ENCODE measurements at regions not wholly inside any gene's neighbourhood (a gene's known extent, or its start where the extent isn't known, plus 50 kb on each side); places are given as distances from the start of the nearest gene placed in this dataset.

DNA sequence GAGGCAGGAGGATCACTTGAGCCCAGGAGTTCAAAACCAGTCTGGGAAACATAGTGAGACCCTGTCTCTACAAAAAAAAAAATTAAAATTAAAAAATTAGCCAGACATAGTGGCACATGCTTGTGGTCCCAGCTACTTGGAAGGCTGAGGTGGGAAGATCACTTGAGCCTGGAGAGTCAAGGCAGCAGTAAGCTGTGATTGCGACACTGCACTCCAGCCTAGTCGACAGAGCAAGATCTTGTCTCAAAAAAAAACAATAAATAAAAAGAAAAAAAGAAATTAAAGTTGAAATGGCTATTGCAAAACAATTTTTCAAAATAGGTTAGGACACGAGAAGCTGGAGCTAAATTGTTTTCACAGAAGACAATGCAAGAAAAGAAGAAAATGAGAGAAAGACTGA lies 379.0 kb upstream of the RNF32 start:
- no peak for DNase-seq

DNA sequence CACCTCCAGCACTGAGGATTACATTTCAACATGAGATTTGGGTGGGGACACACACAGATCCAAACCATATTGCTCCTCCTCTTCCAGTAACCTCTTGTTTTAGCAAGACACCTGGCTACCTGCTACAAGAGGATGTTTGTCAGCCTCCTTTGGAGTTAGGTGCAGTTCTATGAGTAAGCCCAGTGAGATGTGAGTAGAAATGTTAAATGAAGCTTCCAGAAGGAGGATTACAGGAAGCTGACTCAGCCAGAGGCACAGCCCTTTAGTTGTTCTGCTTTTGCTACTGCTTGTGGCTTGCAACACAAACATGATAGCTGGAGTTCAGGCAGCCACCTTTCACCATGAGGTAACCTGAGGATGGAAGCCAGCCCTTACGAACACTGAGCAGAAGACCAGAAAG lies 382.7 kb upstream of the RNF32 start:
- no peak for DNase-seq

DNA sequence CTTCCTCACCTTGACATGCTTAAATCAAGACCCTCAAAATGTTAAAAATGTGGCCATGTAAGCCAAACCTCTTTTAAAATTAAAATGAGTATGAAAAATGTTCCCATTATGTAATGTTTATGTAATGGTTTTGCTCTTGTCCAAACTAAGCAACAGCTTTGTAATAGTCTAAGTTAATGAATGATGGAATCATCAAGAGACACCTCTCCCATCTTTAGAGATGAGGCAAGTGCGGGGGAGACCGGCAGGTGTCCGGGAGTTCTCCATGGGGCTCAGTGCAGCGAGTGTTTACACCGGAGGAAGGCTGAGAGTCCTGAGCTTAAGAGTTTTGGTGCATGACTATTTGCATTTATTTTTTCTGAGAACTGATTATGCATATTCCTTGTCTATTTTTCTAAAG lies 384.9 kb upstream of the RNF32 start:
- no peak for DNase-seq

DNA sequence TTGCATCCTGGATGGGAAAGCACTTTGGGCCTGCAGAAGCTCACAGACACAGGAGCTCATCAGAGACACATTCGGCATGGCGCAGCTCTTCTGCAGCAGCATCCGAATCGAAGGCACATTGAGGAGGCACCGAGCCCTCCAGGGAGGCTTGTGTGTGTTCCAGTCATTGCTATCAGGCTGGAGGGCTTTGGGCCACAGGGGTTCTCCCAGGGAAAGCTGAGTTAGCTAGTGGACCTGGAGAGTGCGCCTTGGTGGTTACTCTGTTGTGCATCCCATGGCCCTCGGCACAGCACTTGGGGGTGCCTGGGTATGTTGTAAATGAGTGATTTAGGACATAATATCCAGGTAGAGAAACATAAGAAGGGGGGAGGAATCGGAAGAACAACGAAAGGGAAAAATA lies 388.7 kb upstream of the RNF32 start:
- DNase-seq = no peak

DNA sequence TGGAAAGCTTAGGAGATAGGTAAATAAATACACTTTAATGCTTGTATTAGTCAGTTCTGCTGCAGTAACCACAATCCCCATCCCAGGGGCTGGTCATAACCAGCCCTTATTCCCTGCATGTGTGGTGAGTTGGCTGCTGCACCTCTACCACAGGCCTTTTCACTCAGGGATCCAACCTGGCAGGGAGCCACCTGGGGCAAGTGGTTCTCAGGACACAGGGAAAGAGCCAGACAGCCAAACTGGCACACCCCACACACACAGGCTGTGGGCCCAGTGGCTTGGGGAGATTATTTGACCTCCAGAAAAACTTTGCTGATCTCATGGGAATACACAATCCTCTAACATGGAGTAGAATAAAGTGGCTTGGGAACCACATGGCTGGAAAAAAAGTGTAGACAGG lies 400.0 kb upstream of the RNF32 start:
- no peak for DNase-seq

DNA sequence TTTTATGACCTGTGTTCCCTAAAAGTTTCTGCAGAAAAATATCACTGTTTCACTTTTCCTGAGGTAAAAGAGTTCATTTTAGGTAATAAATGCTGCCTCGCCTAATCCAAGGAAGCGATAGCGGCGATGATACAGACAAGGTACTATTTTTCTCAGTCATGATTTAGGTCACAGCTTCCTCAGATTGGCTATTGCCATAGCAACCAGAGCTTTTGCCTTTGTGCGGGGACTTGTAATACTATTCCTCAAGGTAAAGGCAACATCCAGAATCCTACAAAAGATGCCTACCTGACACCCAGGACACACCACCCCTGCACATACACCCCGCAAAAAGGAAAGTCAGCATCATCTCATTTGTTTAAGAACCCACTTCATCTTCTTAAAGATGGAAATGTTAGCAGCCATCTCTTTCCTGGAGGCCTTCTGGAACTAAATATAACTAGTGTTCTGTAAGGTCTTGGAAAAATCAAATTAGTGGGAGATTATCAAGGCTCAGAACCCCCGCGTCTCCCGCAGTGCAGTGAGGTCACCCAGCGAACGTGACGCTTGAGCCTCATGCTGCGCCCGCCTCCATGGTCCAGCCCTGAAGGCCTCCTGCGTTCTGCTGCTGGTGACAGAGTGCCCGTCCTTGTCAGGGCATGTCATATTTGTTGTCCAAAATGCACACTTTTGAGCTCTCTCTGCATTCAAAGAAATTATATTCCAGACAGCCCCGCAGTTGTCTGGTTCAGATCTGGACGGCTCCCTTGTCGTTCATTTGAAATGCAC lies 402.0 kb upstream of the RNF32 start:
- no peak for DNase-seq

DNA sequence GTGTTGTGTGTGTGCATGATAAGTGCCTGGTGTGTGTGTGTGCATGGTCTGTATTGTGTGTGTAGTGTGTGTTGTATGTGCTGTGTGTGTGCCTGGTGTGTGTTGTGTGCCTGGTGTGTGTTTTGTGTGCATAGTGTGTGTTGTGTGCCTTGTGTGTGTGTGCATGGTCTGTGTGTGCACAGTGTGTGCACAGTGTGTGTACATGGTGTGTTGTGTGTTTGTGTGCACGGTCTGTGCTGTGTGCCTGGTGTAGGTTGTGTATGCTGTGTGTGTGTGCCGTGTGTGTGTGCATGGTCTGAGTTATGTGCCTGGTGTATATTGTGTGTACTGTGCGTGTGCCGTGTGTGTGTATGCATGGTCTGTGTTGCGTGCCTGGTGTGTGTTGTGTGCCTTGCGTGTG lies 403.0 kb upstream of the RNF32 start:
- no peak for DNase-seq

DNA sequence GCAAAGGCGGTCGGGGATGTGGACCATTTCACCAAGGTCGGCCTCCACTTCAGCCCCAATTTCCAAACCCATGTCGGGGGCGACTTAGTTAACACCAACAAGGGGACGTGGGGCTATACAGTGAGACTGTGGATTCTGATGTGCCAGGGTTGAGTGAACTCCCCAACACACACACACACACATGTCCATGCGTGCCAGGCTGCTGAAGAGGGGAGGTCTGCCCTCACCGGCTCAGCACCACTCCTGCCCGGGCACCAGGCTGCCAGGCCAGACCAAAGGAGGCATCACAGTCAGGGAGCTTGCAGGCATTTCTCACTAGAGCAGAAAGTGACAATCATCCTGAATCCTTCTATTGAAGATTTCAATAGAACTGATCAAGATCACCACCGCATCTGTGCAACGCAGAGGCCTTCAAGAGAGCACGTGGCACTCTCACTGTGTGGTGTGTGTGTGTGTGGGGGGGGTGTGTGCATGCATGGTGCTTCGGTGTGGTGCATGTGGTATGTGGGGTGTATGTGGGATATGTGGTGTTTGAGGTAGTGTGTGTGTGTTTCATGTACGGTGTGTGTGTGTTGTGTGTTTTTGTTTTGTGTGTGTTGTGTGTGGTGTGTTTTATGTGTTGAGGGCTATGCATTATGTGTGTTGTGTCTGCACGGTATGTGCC lies 403.5 kb upstream of the RNF32 start:
- DNase-seq = no peak

DNA sequence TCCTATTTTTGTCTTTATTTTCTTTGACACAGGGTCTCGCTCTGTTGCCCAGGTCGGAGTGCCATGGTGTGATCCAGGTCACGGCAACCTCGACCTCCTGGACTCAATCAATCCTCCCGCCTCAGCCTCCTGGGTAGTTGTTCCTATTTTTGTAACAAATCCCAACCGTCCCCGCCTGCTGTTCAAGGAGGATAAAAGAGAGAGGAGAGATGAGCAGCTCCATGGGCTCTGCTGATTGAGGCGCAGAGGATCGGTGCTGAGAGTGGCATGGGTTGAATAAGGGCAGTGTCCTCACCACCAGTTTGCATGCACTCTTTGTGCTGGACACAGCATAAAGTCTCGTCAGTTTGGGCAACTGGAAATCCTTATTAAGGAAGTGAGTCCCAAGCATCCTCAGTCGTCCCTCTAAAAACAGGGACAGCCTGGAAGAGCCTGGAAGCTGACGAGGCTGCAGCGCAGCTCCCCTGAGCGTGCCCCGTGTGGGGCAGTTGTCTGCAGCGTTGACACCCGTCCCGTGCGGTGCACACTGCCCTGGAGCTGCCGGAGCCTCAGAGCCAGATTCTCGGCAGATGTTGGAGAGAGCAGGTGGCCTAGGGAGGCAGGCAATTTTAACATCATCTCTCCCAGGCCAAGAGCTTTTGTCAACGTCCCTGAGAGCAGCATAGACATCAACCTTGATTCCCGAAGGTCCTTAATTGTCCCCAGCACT lies 404.2 kb upstream of the RNF32 start:
- no peak for DNase-seq

DNA sequence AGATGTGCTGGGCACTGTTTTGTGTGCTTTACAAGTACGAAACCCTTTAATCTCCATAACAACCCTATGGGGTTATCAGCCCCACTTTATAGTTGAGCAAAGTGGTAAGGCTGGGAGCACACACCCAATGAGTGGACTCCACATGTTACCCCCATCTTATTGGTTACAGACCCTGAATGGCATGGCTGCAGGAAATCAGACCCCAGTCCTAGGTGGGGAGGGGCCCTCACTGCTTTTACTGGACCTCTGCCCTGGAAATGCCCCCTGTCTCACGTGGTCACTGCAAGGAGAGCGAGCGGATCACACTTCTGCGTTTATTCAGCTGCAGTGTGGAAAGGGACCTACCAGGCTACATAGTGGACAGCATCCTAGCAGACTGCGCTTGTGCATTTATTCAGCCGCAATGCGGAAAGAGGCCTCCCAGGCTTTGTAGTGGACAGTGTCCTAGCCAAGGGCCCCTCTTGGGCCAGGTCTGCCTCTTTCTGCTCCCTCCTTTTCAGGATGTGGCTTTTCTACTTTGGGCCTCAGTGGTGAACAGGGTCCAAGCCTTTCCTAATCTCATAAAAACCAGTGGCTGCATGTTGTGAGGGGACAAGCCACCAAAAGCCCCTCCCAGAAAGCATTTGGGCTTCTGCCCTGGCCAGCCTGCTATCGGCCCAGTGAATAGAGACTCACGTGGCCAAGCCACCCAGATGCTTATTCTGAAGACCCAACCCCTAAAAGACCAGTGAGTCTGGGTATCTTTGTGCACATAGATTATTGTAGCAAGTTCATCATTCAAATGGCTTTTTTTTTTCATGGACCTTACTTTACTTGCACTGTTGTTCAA lies 405.7 kb upstream of the RNF32 start:
- no peak for DNase-seq

DNA sequence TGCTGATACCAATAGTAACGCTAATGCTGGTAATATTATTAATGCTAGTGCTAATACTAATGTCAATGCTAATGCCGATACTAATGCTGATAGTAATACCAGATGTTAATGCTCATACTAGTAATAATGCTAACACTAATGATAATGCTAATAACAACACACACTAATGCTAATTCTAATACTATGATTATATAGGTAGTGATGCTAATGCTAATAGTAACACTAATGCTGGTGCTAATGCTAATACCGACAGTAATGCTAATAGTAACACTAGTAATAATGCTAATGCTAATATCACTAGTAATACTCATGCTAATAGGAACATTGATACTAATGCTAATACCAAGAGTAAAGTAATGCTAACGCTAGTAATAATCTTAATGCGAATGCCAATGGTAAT lies 406.4 kb upstream of the RNF32 start:
- DNase-seq = no peak

DNA sequence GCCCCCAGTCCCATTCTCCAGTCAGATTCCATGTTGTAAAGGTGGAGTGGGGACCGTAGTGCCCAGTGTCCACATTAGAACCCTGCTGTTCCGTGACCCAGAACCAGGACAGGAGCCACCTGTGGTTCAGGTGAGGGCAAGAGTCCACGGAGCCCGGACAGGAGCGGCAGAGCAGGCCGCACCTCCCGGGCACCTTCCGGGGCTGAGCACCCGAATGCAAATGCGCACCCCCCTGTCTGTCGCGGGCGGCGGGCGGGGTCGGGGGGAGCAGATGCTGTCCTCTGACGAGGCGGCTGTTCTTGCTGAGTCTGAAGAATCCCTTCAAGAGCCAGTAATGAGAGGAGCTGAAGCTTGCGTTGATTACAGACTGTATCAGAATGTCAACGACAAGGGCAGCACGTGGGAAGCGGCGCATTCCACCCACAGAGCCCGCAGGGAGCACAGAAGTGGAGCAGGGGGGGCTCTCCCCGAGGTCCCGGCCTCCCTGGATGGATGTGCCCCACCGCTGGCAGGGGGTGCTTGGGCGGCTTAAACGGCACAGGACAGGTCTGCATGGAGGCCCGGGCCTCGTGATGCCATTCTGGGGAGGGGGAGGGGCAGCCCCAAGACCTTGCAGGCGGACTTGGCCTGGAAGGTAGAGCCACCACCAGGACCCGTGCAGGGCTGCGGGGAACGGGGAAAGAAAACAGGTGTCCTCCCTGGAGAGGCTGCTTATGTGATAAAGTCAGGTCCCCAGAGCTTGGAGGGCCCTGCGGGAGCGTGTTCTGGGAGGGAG lies 407.5 kb upstream of the RNF32 start:
- DNase-seq = no peak

DNA sequence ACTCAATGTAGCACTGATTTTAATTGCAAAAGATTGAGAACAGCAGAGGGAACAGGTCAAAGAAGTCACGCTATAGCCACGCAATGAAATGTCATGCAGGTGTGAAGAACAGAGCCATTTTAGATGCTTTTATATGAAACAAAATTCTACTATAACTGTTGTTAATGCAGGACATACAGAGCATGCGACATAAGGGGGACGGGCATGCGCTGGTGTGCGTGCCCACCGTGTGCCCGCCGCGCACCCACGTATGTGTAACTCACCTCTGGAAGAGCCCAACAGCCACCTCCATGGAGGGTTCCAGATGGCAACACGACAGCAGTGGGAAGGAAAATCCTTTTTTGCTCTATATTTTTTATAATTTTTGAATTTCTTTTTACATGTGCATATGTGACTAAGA lies 410.0 kb upstream of the RNF32 start:
- DNase-seq = no peak

DNA sequence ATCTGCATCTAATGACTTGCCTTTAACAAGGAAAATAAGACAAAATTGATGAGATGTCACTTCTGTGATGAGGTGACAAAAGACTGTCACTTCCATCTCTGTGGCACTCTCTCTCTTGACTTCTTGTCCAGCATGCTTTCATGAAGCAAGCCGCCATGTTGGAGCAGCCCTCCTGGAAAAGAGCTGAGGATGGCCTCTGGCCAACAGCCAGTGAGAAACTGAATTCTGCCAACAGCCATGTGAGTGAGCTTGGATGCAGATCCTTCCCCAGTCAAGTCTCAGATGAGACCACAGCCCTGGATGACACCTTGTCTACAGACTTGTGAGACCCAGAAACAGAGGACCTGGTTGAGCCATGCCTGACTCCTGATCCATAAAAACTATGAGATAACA lies 412.6 kb upstream of the SHH start:
- no peak for DNase-seq

DNA sequence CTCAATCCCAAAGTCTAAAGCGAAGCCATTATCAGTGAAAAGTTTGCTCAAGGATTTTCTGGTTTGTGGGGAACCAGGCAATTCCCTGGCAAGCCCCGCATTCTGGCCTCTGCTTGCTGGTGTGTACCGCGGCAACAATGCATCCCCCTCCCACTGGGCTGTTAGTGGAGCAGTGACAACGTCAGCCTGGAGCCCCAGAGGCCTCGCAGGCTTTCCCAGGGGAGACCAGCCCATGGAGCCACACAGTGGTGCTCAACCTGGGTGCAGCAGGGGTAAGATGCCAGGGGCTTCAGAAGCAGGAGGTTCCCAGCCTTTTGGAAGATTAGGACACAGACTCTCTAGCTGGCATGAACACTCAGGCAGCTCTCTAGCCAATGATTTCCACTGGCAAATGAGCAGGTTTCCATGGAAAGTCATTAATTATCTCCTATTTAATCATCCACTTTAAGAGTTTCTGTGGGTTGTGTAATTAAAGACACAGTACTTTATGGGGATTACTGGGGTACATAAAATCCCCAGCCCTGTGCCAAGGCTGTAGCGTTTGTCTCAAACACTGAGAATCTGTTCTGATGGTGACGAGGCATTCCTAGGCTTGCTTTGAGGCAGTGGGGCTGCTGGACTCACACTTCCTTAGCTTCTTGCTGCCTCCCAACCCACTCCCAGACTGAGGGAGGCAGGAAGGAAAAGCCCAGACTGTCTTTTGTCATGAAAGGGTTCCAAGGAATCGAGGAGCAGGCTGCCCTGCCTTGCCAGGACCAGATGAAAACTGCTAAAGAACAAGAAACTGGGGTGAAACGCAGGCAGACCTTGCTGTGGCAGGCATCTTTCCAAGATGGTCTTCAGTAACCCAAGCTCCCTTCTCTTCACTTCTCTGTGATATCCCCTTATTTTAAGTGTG lies 411.9 kb upstream of the SHH start:
- DNase-seq = no peak

DNA sequence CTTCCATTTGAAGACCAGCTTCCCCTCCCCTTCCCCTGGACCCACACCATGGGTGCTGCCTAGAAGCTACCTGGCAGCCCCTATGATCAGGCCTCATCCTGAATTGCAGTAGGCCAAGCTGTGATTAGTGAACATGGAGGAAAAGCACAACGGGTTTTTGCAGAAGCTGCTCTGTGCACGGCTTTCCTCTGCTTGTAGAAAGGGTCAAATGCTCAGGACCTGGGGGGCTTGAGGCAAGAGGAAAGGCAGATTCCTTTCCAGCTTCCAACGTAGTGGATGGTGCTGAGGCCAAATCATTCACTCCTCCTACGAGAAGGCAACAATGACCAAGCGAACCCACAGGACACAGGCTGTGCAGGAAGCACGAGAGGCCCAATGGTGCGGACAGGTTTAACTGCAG lies 410.3 kb upstream of the SHH start:
- DNase-seq = no peak

DNA sequence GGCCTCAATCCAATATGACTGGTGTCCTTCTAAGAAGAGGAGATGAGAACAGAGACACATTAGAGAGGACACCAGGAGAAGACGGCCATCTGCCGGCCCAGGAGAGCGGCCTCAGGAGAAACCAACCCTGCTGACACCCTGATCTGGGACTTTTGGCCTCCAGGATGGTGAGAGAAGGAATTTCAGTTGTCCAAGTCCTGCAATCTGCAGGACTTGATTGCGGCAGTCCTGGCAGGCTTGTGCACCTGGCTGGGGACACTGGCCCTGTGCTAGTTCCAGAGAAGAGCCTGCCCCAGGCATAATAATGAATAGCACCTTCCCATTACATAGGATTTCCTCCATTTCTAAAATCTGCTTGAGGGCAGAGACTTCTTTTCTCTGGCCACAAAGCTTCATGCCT lies 409.9 kb upstream of the SHH start:
- no peak for DNase-seq

DNA sequence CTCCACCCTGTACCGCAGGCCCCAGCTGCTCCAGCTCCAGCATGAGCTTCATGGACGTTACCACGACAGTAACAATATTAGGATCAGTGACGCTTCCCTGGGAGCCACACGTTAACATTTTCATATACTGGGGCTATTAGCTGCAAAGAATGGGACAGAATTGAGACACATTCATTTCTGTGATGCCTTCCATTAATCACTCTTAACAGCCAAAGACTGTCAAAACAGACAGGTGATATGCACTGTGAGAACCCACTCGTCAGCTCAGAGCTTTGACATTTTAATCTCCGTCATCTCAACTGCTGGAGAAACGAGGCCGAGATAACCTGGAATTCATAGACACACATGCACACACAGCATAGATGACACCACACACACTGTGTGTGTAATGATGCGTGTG lies 408.4 kb upstream of the SHH start:
- no peak for DNase-seq

DNA sequence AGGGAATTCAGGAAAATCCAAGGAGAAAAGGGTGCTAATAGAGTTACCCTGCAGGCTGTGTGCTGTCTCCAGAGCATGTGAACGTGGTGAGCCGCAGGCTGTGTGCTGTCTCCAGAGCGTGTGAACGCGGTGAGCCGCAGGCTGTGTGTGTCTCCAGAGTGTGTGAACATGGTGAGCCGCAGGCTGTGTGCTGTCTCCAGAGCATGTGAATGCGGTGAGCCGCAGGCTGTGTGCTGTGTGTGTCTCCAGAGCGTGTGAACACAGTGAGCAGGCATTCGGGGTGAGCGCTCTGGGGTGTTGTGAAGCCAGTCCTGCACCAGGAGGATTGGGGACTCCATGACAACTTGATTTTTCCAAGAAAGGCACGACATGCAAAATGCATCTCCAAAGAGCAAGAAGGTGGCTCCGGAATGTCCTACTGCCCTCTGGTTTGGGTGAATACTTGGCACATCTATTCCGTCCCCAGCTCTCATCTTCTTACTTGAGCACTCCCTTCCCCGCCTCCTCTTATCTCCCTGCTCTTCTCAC lies 407.9 kb upstream of the SHH start:
- no peak for DNase-seq

DNA sequence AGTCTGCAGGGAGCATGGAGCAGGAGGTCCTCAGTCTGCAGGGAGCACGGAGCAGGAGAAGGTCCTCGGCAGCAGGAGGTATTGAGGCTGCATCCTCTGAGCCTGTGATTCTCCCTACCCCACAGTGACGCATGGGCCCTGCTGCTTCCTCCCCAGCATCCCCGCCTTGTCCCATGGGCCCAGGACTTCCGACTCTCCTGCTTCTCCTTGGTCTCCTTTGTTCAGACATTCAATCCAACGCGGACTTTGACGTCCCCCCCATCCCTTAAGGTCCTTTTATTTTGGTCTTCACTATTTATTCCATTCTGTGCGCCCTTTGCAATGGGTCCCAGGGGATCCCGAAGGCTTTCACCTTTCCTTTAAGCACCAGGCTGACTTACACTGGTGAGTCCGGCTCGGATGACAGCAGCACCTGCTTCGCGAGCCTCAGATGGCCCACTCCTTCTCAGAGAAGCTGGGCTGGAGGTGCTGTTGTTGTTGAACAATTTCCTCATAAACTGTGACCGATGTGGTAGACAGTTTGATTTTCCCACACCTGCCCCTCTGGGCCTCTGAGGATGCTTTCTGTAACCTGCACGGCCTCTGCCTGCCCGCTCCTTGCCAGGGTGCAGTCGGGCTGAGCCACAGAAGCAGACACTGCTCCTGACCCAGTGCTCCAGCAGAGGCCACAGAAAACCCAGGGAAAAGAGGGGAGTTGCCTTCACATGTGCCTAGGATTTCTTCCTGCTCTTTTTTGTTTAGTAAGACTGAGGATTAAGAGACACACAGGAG lies 407.2 kb upstream of the SHH start:
- DNase-seq = no peak
